BLaER1 (cell line): ENCODE measurements at regions not wholly inside any gene's neighbourhood (a gene's known extent, or its start where the extent isn't known, plus 50 kb on each side); places are given as distances from the start of the nearest gene placed in this dataset.
"Not testable (repeated sequence)": the region's sequence is repeated elsewhere in the genome, so short reads cannot be mapped to it uniquely, and the experiment has no call there.

Experiments
- H3K27ac ChIP-seq: shearing (Covaris generic); formaldehyde crosslinking; 2 replicates; pipeline ENCODE4 v1.8.1; 2022
- H3K27me3 ChIP-seq: shearing (Covaris generic); formaldehyde crosslinking; 2 replicates; pipeline ENCODE4 v1.8.1; 2022
- H3K36me3 ChIP-seq: shearing (Covaris generic); formaldehyde crosslinking; 2 replicates; pipeline ENCODE4 v1.8.1; 2022
- H3K4me1 ChIP-seq: shearing (Covaris generic); formaldehyde crosslinking; 2 replicates; pipeline ENCODE4 v1.8.1; 2022
- H3K4me2 ChIP-seq: shearing (Covaris generic); formaldehyde crosslinking; 2 replicates; pipeline ENCODE4 v1.8.1; 2022
- H3K4me3 ChIP-seq: shearing (Covaris generic); formaldehyde crosslinking; 2 replicates; pipeline ENCODE4 v1.8.1; 2022
- H3K9ac ChIP-seq: shearing (Covaris generic); formaldehyde crosslinking; 2 replicates; pipeline ENCODE4 v1.8.1; 2022
- H3K9me3 ChIP-seq: shearing (Covaris generic); formaldehyde crosslinking; 2 replicates; pipeline ENCODE4 v1.8.1; 2022
- H4K20me1 ChIP-seq: shearing (Covaris generic); formaldehyde crosslinking; 2 replicates; pipeline ENCODE4 v1.8.1; 2022
- Cebpa-rat ChIP-seq: shearing (Covaris generic); IDR thresholded peaks from 2 replicates; pipeline ENCODE4 v1.8.1; 2022

DNA sequence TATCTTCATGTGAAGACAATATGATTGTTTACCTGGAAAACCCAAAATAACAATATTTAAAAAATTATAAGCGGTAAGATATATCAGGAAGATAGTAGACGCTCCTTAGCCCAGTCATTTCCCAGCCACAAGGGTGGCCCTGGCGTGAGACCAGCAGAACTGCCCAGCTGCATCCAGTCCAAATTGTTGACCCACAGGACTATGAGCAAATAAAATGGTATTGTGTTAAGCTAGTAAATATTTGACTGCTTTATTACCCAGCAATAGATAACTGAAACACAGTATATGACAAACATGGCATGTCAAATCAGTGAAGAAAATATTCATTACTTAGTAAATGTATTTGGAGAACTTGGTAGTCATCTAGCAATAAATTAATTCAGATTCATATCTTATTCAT, 294.3 kb upstream of the SPAG17 start:
- TF ChIP-seq Cebpa-rat, result no peak
- H3K4me1 ChIP-seq, result no peaks in the 10 kb centered on the region
- H3K9ac ChIP-seq, result no peak overlapping the region
- no peaks in the 10 kb centered on the region for H4K20me1 ChIP-seq
- no peaks in the 10 kb centered on the region for H3K27me3 ChIP-seq
- no peaks in the 10 kb centered on the region for H3K36me3 ChIP-seq
- H3K9me3 ChIP-seq, result peaks cover 6% of the 10 kb centered on the region; the same call in 1 of the 2 replicates
- H3K27ac ChIP-seq, result no peak overlapping the region
- H3K4me3 ChIP-seq, result no peak overlapping the region
- no peak overlapping the region for H3K4me2 ChIP-seq

DNA sequence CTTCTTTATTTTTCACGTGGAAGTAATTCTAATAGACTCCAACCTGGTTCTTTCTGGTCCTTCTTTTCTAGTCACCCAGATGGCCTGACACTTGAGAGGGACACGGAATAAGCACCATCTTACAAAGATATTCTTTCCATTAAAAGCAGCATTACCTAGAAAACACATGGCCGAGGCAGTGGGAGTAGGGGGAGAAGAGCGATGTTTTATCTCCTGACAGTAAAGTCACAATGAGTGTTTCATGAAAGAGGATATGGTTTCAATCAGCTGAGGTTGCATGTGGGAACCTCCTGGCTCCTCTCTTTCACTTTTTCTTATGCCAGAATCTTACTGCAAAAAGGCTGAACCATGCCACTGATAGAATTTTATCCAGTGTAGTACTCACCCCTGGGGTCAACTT, 288.8 kb upstream of the SPAG17 start:
- Histone ChIP-seq H4K20me1 (no peaks in the 10 kb centered on the region), H3K36me3 (no peaks in the 10 kb centered on the region), H3K4me2 (no peak overlapping the region), H3K27ac (no peak overlapping the region), H3K27me3 (no peaks in the 10 kb centered on the region), H3K4me3 (no peak overlapping the region), H3K9me3 (peaks cover 6% of the 10 kb centered on the region; the same call in 1 of the 2 replicates), H3K4me1 (no peaks in the 10 kb centered on the region), H3K9ac (no peak overlapping the region)
- TF ChIP-seq Cebpa-rat, result no peak

DNA sequence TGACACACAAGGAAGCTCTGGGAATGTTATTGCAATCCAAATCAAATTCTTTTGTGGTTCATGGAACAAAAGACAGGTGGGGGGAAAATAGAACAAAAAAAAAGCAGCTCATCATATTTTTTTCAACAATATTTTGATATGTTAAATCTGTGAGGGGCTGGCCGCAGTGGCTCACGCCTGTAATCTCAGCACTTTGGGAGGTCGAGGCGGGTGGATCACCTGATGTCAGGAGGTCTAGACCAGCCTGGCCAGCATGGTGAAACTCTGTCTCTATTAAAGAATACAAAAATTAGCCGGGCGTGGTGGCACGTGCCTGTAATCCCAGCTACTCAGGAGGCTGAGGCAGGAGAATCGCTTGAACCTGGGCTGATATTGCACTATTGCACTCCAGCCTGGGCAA, 279.4 kb upstream of the SPAG17 start:
- H3K4me1 ChIP-seq, H3K27ac ChIP-seq, H3K36me3 ChIP-seq, H3K9ac ChIP-seq, H3K27me3 ChIP-seq, H3K4me3 ChIP-seq, H4K20me1 ChIP-seq, H3K4me2 ChIP-seq: not testable (repeated sequence)
- peaks cover 12% of the 10 kb centered on the region for H3K9me3 ChIP-seq

DNA sequence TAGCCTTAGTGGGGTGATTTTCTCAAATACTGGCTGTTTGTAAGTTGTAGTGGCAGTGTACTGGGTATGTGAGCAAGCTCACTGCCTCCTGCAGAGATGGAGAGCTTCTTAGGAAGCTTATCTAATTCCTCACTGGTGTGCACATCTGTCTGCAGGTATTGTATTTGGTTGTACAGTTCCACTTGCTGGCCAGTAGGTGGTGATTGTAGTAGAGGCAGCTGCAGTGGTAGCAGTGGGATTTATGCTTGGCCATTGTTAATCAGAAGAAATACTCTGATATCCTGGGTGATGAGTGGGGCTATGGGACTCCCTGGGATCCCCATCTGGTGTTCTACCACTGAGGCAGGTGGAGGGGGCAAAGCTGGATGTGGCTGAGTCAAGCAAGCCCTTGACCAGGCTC, 276.1 kb upstream of the SPAG17 start:
- TF ChIP-seq Cebpa-rat, result no peak
- no peak overlapping the region for H3K9ac ChIP-seq

DNA sequence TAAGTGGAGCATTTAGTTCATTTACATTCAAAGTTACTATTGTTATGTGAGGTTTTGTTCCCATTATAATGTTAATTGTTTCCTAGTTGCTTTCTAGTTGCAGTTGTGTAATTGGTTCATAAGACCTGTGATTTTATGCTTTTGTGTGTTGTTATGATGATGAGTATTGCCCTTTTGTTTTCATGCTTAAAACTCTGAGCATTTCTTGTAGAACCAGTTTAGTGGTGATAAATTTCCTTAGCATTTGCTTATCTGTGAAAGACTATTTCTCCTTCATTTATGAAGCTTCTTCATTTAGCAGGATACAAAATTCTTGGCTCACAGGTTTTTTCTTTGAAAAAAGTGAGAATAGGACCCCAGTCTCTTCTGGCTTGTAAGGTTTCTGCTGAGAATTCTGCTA, 274.8 kb upstream of the SPAG17 start:
- H3K27me3 ChIP-seq, result no peaks in the 10 kb centered on the region
- peaks cover 17% of the 10 kb centered on the region for H3K9me3 ChIP-seq
- no peaks in the 10 kb centered on the region for H4K20me1 ChIP-seq
- no peaks in the 10 kb centered on the region for H3K36me3 ChIP-seq
- H3K4me3 ChIP-seq, result no peak overlapping the region
- no peak for TF ChIP-seq Cebpa-rat
- no peaks in the 10 kb centered on the region for H3K4me1 ChIP-seq
- no peak overlapping the region for H3K4me2 ChIP-seq
- H3K27ac ChIP-seq, result no peak overlapping the region
- H3K9ac ChIP-seq, result no peak overlapping the region

More for the DNA sequence above, 276.1 kb upstream of the SPAG17 start:
- Histone ChIP-seq H3K4me1 (no peaks in the 10 kb centered on the region), H3K4me2 (no peak overlapping the region), H3K9me3 (peaks cover 12% of the 10 kb centered on the region), H3K27ac (no peak overlapping the region), H3K4me3 (no peak overlapping the region), H4K20me1 (no peaks in the 10 kb centered on the region), H3K27me3 (no peaks in the 10 kb centered on the region), H3K36me3 (no peaks in the 10 kb centered on the region)

DNA sequence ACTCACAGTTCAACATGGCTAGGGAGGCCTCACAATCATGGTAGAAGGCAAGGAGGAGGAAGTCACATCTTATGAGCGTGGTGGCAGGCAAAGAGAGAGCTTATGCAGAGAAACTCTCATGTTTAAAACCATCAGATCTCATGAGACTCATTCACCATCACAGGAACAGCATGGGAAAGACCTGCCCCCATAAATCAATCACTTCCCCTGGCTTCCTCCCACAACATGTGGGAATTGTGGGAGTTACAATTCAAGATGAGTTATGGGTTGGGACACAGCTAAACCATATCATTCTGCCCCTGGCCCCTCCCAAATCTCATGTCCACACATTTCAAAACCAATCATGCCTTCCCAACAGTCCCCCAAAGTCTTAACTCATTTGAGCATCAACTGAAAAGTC, 268.8 kb upstream of the SPAG17 start:
- H3K36me3 ChIP-seq, H3K4me1 ChIP-seq, H3K9me3 ChIP-seq, H3K4me3 ChIP-seq, H3K4me2 ChIP-seq, H3K27ac ChIP-seq, H3K27me3 ChIP-seq, H4K20me1 ChIP-seq, H3K9ac ChIP-seq: not testable (repeated sequence)

DNA sequence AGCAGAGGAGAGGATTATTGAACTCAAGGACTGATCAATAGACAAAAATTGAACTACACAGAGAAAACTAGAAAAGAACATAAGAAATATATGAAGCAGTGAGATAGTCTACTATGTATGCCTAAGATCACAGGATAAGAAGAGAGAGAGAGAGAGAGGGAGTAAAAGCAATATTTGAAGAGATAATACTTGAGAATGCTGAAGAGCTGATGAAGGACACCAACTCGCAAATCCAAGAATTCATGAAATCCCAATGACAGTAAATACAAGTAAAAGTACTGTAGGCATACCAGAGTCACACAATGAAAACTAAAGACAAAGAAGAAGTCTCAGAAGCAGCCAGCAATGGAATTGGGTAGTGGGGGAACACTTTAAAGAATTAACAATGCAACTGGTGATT, 260.1 kb upstream of the SPAG17 start:
- no peak for TF ChIP-seq Cebpa-rat
- Histone ChIP-seq H3K27me3 (no peaks in the 10 kb centered on the region), H4K20me1 (no peaks in the 10 kb centered on the region), H3K27ac (no peak overlapping the region), H3K9ac (no peak overlapping the region), H3K36me3 (no peaks in the 10 kb centered on the region), H3K4me3 (no peak overlapping the region), H3K4me2 (no peak overlapping the region), H3K9me3 (no peaks in the 10 kb centered on the region), H3K4me1 (no peaks in the 10 kb centered on the region)

DNA sequence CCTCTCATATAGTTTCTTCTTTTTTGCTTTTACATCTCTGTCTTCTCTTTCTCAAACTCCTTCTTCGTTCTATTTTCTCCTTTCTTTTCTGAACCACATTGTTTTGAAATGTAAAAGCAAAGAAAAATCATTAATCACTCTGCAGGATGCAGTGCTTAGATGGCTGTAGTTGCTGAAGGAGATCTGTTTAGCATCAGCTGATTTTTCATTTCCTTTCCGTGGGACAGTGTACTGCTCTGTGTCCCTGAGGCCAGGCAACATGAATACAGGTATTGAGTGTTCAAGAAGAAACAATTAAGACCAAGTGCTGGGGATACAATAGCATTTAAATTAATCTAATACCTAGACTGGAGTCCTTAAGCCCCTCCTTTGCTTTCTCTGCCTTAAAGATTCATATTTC, 257.2 kb upstream of the SPAG17 start:
- no peak for TF ChIP-seq Cebpa-rat
- H3K9me3 ChIP-seq, result no peaks in the 10 kb centered on the region
- H4K20me1 ChIP-seq, result no peaks in the 10 kb centered on the region
- no peak overlapping the region for H3K4me3 ChIP-seq
- H3K9ac ChIP-seq, result no peak overlapping the region
- H3K4me1 ChIP-seq, result no peaks in the 10 kb centered on the region
- no peak overlapping the region for H3K27ac ChIP-seq
- H3K4me2 ChIP-seq, result no peak overlapping the region
- no peaks in the 10 kb centered on the region for H3K36me3 ChIP-seq
- H3K27me3 ChIP-seq, result no peaks in the 10 kb centered on the region

DNA sequence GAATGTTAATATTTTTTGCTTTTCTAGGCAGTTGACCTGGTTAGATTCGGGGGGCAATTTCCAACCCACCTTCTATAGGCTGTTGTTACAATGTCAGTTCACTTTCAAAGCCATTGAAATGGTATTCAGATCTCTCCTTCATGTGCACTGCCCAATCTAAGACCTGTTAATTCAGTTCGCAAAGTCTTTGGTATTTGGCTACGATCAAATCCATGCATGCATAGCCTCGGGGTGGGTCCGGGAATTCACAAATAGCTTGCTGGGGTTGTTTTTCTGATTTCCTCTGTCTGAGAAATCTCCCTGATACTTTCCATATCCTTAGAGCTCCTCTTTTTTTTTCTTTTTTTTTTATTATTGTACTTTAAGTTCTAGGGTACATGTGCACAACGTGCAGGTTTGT, 252.6 kb upstream of the SPAG17 start:
- no peak for TF ChIP-seq Cebpa-rat
- H3K36me3 ChIP-seq, result no peaks in the 10 kb centered on the region

DNA sequence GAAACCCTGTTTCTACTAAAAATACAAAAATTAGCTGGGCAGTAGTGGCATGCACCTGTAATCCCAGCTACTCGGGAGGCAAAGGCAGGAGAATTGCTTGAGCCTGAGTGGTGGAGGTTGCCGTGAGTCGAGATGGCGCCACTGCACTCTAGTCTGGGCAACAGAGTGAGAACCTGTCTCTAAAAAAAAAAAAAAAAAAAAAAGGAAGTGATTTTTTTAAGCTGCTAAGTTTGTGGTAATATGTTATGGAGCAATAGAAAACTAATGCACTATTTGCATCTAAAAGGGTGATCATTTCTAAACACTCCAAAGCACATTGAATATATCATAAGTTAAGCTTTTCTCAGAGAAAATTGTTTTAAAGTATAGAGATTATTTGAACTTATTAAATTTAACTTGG, 244.8 kb upstream of the SPAG17 start:
- no peaks in the 10 kb centered on the region for H3K4me1 ChIP-seq
- H3K27ac ChIP-seq, result no peak overlapping the region
- H3K9me3 ChIP-seq, result no peaks in the 10 kb centered on the region
- no peaks in the 10 kb centered on the region for H4K20me1 ChIP-seq
- H3K4me2 ChIP-seq, result no peak overlapping the region
- no peak overlapping the region for H3K4me3 ChIP-seq
- H3K27me3 ChIP-seq, result no peaks in the 10 kb centered on the region
- no peak for TF ChIP-seq Cebpa-rat
- H3K36me3 ChIP-seq, result no peaks in the 10 kb centered on the region
- no peak overlapping the region for H3K9ac ChIP-seq

More for the DNA sequence above, 252.6 kb upstream of the SPAG17 start:
- Histone ChIP-seq H3K4me1 (no peaks in the 10 kb centered on the region), H3K9me3 (no peaks in the 10 kb centered on the region), H3K27ac (no peak overlapping the region), H3K9ac (no peak overlapping the region), H3K4me3 (no peak overlapping the region), H4K20me1 (no peaks in the 10 kb centered on the region), H3K4me2 (no peak overlapping the region), H3K27me3 (no peaks in the 10 kb centered on the region)

DNA sequence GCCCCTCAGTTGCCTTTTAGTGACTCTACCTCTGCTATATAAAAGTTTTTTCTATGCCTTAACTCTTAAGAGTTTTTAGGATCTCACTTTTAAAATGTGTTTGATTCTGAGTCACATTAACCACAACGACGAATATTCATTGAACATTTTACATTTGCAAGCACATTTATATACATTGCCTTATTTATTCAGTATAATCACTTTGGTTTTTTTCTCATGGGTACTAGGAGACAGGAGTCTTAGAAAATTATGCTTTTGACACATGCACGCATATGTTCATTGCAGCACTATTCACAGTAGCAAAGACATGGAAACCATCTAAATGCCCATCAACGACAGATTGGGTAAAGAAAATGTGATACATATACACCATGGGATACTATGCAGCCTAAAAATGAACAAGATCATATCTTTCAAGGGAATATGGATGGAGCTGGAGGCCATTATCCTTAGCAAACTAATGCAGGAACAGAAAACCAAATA, 236.9 kb upstream of the SPAG17 start:
- Histone ChIP-seq H3K9me3 (no peaks in the 10 kb centered on the region), H4K20me1 (no peaks in the 10 kb centered on the region), H3K4me2 (no peak overlapping the region), H3K4me3 (no peak overlapping the region), H3K27me3 (no peaks in the 10 kb centered on the region), H3K36me3 (no peaks in the 10 kb centered on the region), H3K9ac (no peak overlapping the region), H3K4me1 (no peaks in the 10 kb centered on the region), H3K27ac (no peak overlapping the region)
- no peak for TF ChIP-seq Cebpa-rat
